HG02981 (cell line): ENCODE measurements at regions not wholly inside any gene's neighbourhood (a gene's known extent, or its start where the extent isn't known, plus 50 kb on each side); places are given as distances from the start of the nearest gene placed in this dataset.
"Not testable (repeated sequence)": the region's sequence is repeated elsewhere in the genome, so short reads cannot be mapped to it uniquely, and the experiment has no call there.

Experiments
- ATAC-seq: cut with Tn5 transposase; IDR thresholded peaks from one replicate; pipeline ENCODE4 v1.9.1; 2021; ENCODE audit warnings: mild to moderate bottlenecking, moderate library complexity; ENCODE audit not compliant: unreplicated experiment

GRCh38 chr13:87975035-87975434 lies 303.9 kb downstream of the SLITRK5 start:
- no peak for ATAC-seq

- ATAC-seq = not testable (repeated sequence)
These were observed 305.5 kb downstream of the SLITRK5 start for GRCh38 chr13:87976650-87977049.

GRCh38 chr13:87981416-87981815 lies 310.2 kb downstream of the SLITRK5 start:
- ATAC-seq = no peak

GRCh38 chr13:87982400-87982799 lies 311.2 kb downstream of the SLITRK5 start:
- ATAC-seq = no peak

- ATAC-seq = no peak
These were observed 315.6 kb downstream of the SLITRK5 start for GRCh38 chr13:87986639-87987250.

- ATAC-seq = no peak
These were observed 326.9 kb downstream of the SLITRK5 start for GRCh38 chr13:87998081-87998480.

- ATAC-seq = no peak
These were observed 328.1 kb downstream of the SLITRK5 start for GRCh38 chr13:87999240-87999700.

GRCh38 chr13:87999788-88000187 lies 328.6 kb downstream of the SLITRK5 start:
- no peak for ATAC-seq

GRCh38 chr13:88000239-88000638 lies 329.1 kb downstream of the SLITRK5 start:
- ATAC-seq = no peak

- ATAC-seq = no peak
These were observed 329.6 kb downstream of the SLITRK5 start for GRCh38 chr13:88000787-88001186.

- ATAC-seq = no peak
These were observed 334.0 kb downstream of the SLITRK5 start for GRCh38 chr13:88005188-88005587.

- ATAC-seq = no peak
These were observed 343.4 kb downstream of the SLITRK5 start for GRCh38 chr13:88014527-88014926.

- no peak for ATAC-seq
These were observed 351.4 kb downstream of the SLITRK5 start for GRCh38 chr13:88022431-88023208.

- no peak for ATAC-seq
These were observed 355.1 kb downstream of the SLITRK5 start for GRCh38 chr13:88026241-88026640.

- no peak for ATAC-seq
These were observed 360.9 kb downstream of the SLITRK5 start for GRCh38 chr13:88031980-88032559.

- not testable (repeated sequence) for ATAC-seq
These were observed 365.0 kb downstream of the SLITRK5 start for GRCh38 chr13:88036205-88036604.

GRCh38 chr13:88042489-88042888 lies 371.3 kb downstream of the SLITRK5 start:
- no peak for ATAC-seq

GRCh38 chr13:88051746-88052482 lies 380.7 kb downstream of the SLITRK5 start:
- ATAC-seq = no peak

- ATAC-seq = no peak
These were observed 392.6 kb downstream of the SLITRK5 start for GRCh38 chr13:88063741-88064140.

GRCh38 chr13:88066847-88067246 lies 395.7 kb downstream of the SLITRK5 start:
- ATAC-seq = no peak

- no peak for ATAC-seq
These were observed 397.1 kb downstream of the SLITRK5 start for GRCh38 chr13:88068316-88068715.
